Type B pancreatic cell (in vitro differentiated cells): ENCODE measurements at regions not wholly inside any gene's neighbourhood (a gene's known extent, or its start where the extent isn't known, plus 50 kb on each side); places are given as distances from the start of the nearest gene placed in this dataset.
"Not testable (repeated sequence)": the region's sequence is repeated elsewhere in the genome, so short reads cannot be mapped to it uniquely, and the experiment has no call there.

Experiments used
- DNase-seq: peaks from one replicate; pipeline ENCODE4 v3.0.0; 2021; ENCODE audit warnings: mixed read lengths; ENCODE audit not compliant: unreplicated experiment; ENCODE audit errors: extremely low spot score
- H3K27ac Mint-ChIP-seq: 2 replicates; pipeline ENCODE4 v1.8.0; 2021; ENCODE audit warnings: mild to moderate bottlenecking, mixed read lengths
- H3K27me3 Mint-ChIP-seq: 2 replicates; pipeline ENCODE4 v1.8.0; 2021; ENCODE audit warnings: mixed read lengths
- H3K36me3 Mint-ChIP-seq: 2 replicates; pipeline ENCODE4 v1.8.0; 2021; ENCODE audit warnings: mixed read lengths
- H3K4me1 Mint-ChIP-seq: one replicate; pipeline ENCODE4 v1.8.0; 2021; ENCODE audit warnings: mixed read lengths; ENCODE audit not compliant: unreplicated experiment
- H3K4me3 Mint-ChIP-seq: 2 replicates; pipeline ENCODE4 v1.8.0; 2021; ENCODE audit warnings: mild to moderate bottlenecking, mixed read lengths
- H3K9me3 Mint-ChIP-seq: 2 replicates; pipeline ENCODE4 v1.8.0; 2021; ENCODE audit warnings: mixed read lengths
- CTCF ChIP-seq: fragments of 200-600 bp; sonication (generic); conservative IDR thresholded peaks from 2 replicates; pipeline ENCODE4 v1.5.0; 2021; ENCODE audit warnings: antibody characterized with exemption, mild to moderate bottlenecking

- H3K4me3 Mint-ChIP-seq, H3K27ac Mint-ChIP-seq, DNase-seq, H3K4me1 Mint-ChIP-seq, H3K36me3 Mint-ChIP-seq, H3K9me3 Mint-ChIP-seq: not testable (repeated sequence)
- H3K27me3 Mint-ChIP-seq, result peaks cover 11% of the 10 kb centered on the region
- peak; percentile 70 for TF ChIP-seq CTCF
Measured at GRCh38 chr4:9659678-9660077, 121.8 kb upstream of the DRD5 start.

GRCh38 chr4:9660955-9661354 is 120.5 kb upstream of the DRD5 start:
- H3K27me3 Mint-ChIP-seq, result peaks cover 11% of the 10 kb centered on the region
- H3K36me3 Mint-ChIP-seq, DNase-seq, H3K4me3 Mint-ChIP-seq, H3K9me3 Mint-ChIP-seq, H3K4me1 Mint-ChIP-seq, H3K27ac Mint-ChIP-seq: not testable (repeated sequence)

- H3K4me1 Mint-ChIP-seq, H3K9me3 Mint-ChIP-seq, H3K27ac Mint-ChIP-seq, DNase-seq, H3K4me3 Mint-ChIP-seq, H3K36me3 Mint-ChIP-seq: not testable (repeated sequence)
- H3K27me3 Mint-ChIP-seq, result peaks cover 12% of the 10 kb centered on the region
Measured at GRCh38 chr4:9670725-9671124, 110.7 kb upstream of the DRD5 start.

GRCh38 chr4:9677357-9677756 is 104.1 kb upstream of the DRD5 start:
- H3K9me3 Mint-ChIP-seq, H3K4me3 Mint-ChIP-seq, DNase-seq, H3K27ac Mint-ChIP-seq, H3K4me1 Mint-ChIP-seq, H3K27me3 Mint-ChIP-seq, H3K36me3 Mint-ChIP-seq: not testable (repeated sequence)

GRCh38 chr4:9679704-9680478 is 101.5 kb upstream of the DRD5 start:
- Mint-ChIP-seq H3K36me3 (no peaks in the 10 kb centered on the region), H3K4me3 (no peak overlapping the region), H3K27ac (no peak overlapping the region), H3K4me1 (no peaks in the 10 kb centered on the region), H3K9me3 (no peaks in the 10 kb centered on the region), H3K27me3 (no peaks in the 10 kb centered on the region)
- DNase-seq, result no peak
- TF ChIP-seq CTCF, result no peak

- not testable (repeated sequence) for H3K4me1 Mint-ChIP-seq, H3K4me3 Mint-ChIP-seq, H3K27me3 Mint-ChIP-seq, H3K9me3 Mint-ChIP-seq, H3K36me3 Mint-ChIP-seq, H3K27ac Mint-ChIP-seq, DNase-seq
Measured at GRCh38 chr4:9683174-9683573, 98.3 kb upstream of the DRD5 start.

- H3K4me1 Mint-ChIP-seq, H3K9me3 Mint-ChIP-seq, H3K36me3 Mint-ChIP-seq, H3K4me3 Mint-ChIP-seq, DNase-seq, H3K27ac Mint-ChIP-seq, H3K27me3 Mint-ChIP-seq: not testable (repeated sequence)
Measured at GRCh38 chr4:9685016-9685415, 96.4 kb upstream of the DRD5 start.

GRCh38 chr4:9685692-9686091 is 95.7 kb upstream of the DRD5 start:
- Mint-ChIP-seq H3K27ac (no peak overlapping the region), H3K4me1 (no peaks in the 10 kb centered on the region), H3K36me3 (no peaks in the 10 kb centered on the region), H3K9me3 (no peaks in the 10 kb centered on the region), H3K4me3 (no peak overlapping the region), H3K27me3 (no peaks in the 10 kb centered on the region)
- no peak for DNase-seq
- TF ChIP-seq CTCF, result no peak

- not testable (repeated sequence) for H3K36me3 Mint-ChIP-seq, H3K4me1 Mint-ChIP-seq, H3K9me3 Mint-ChIP-seq, DNase-seq, H3K27me3 Mint-ChIP-seq
- Mint-ChIP-seq H3K4me3 (peak overlapping the region; percentile 88), H3K27ac (peak overlapping the region; percentile 77)
Measured at GRCh38 chr4:9690636-9691237, 90.7 kb upstream of the DRD5 start.
